ENCODE measurements at regions not wholly inside any gene's neighbourhood (a gene's known extent, or its start where the extent isn't known, plus 50 kb on each side); places are given as distances from the start of the nearest gene placed in this dataset.

- no peak for DNase-seq (ENCODE audit: low read depth)
- TF ChIP-seq CTCF (conservative IDR thresholded peaks at IDR 0.05; ENCODE audit: control insufficient read depth, insufficient read depth, low read depth, low read length): no peak
- H3K4me3 ChIP-seq (ENCODE audit: control insufficient read depth, low read depth, low read length): no peak overlapping the region
Measured at GRCh38 chr5:165149431-165149830, 1644.0 kb downstream of the MAT2B start.

GRCh38 chr5:165152058-165152457 lies 1646.6 kb downstream of the MAT2B start:
- no peak for TF ChIP-seq CTCF (conservative IDR thresholded peaks at IDR 0.05; ENCODE audit: control insufficient read depth, insufficient read depth, low read depth, low read length)
- no peak for DNase-seq (ENCODE audit: low read depth)
- no peak overlapping the region for H3K4me3 ChIP-seq (ENCODE audit: control insufficient read depth, low read depth, low read length)

GRCh38 chr5:165157219-165157618 lies 1651.8 kb downstream of the MAT2B start:
- no peak overlapping the region for H3K4me3 ChIP-seq (ENCODE audit: control insufficient read depth, low read depth, low read length)
- TF ChIP-seq CTCF (conservative IDR thresholded peaks at IDR 0.05; ENCODE audit: control insufficient read depth, insufficient read depth, low read depth, low read length): no peak
- no peak for DNase-seq (ENCODE audit: low read depth)

- no peak overlapping the region for H3K4me3 ChIP-seq (ENCODE audit: control insufficient read depth, low read depth, low read length)
- TF ChIP-seq CTCF (conservative IDR thresholded peaks at IDR 0.05; ENCODE audit: control insufficient read depth, insufficient read depth, low read depth, low read length): no peak
- no peak for DNase-seq (ENCODE audit: low read depth)
Measured at GRCh38 chr5:165161204-165161603, 1655.8 kb downstream of the MAT2B start.

- DNase-seq (ENCODE audit: low read depth): no peak
- no peak overlapping the region for H3K4me3 ChIP-seq (ENCODE audit: control insufficient read depth, low read depth, low read length)
- no peak for TF ChIP-seq CTCF (conservative IDR thresholded peaks at IDR 0.05; ENCODE audit: control insufficient read depth, insufficient read depth, low read depth, low read length)
Measured at GRCh38 chr5:165163861-165164260, 1658.4 kb downstream of the MAT2B start.

- no peak for DNase-seq (ENCODE audit: low read depth)
- no peak for TF ChIP-seq CTCF (conservative IDR thresholded peaks at IDR 0.05; ENCODE audit: control insufficient read depth, insufficient read depth, low read depth, low read length)
Measured at GRCh38 chr5:165173651-165174050, 1668.2 kb downstream of the MAT2B start.

GRCh38 chr5:165175041-165175440 lies 1669.6 kb downstream of the MAT2B start:
- no peak overlapping the region for H3K4me3 ChIP-seq (ENCODE audit: control insufficient read depth, low read depth, low read length)
- DNase-seq (ENCODE audit: low read depth): no peak
- no peak for TF ChIP-seq CTCF (conservative IDR thresholded peaks at IDR 0.05; ENCODE audit: control insufficient read depth, insufficient read depth, low read depth, low read length)

More at GRCh38 chr5:165173651-165174050, 1668.2 kb downstream of the MAT2B start:
- H3K4me3 ChIP-seq (ENCODE audit: control insufficient read depth, low read depth, low read length): no peak overlapping the region
